H1 (cell line): ENCODE measurements at regions not wholly inside any gene's neighbourhood (a gene's known extent, or its start where the extent isn't known, plus 50 kb on each side); places are given as distances from the start of the nearest gene placed in this dataset.

Source experiments
- HDAC6 ChIP-seq: IDR thresholded peaks from one replicate; pipeline ENCODE4 v1.7.1; 2012; ENCODE audit warnings: low read depth, mild to moderate bottlenecking, inconsistent platforms, low read length, moderate library complexity
- KDM1A ChIP-seq: fragments of 200-600, 300-600 bp; sonication (generic); IDR thresholded peaks from 2 replicates; pipeline ENCODE4 v1.7.1; 2016; ENCODE audit warnings: mild to moderate bottlenecking, low read length, borderline replicate concordance
- KDM5A ChIP-seq: fragments of 200-600 bp; IDR thresholded peaks from 2 replicates; pipeline ENCODE4 v1.7.1; 2012; ENCODE audit warnings: mild to moderate bottlenecking, low read length, inconsistent platforms, mixed read lengths
- POU5F1 ChIP-seq: IDR thresholded peaks from 2 replicates; pipeline ENCODE4 v1.6.1; 2011; ENCODE audit warnings: low read depth, mild to moderate bottlenecking, low read length, moderate library complexity

GRCh38 chr18:21960189-21960588 lies 209.2 kb upstream of the GATA6 start (continued):
- no peak for TF ChIP-seq POU5F1
- TF ChIP-seq KDM1A, result no peak
- TF ChIP-seq KDM5A, result no peak
- no peak for TF ChIP-seq HDAC6
